ENCODE measurements at regions not wholly inside any gene's neighbourhood (a gene's known extent, or its start where the extent isn't known, plus 50 kb on each side); places are given as distances from the start of the nearest gene placed in this dataset.

DNA sequence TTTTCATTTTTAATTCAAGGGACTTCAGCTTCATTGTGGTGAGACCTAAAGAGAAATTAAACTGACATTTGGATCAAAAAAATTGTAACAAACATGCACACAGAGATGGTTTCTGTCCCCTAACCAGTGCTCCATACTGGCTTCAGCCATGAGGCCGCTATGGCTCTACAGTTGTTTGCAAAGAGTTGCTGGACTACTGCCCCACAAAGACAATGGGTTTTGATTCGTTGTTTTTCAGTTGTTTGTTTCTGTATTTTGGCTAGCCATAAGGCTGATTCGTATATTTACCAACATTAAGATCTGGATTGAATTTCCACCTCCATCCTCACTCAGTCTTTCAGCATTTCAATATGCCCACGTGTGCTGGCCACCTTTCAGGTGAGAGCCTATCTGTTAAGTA lies 163.7 kb upstream of the KIF2A start:
- Histone ChIP-seq H3K36me3 (no peaks in the 10 kb centered on the region), H3K4me3 (no peak overlapping the region), H3K9me3 (no peaks in the 10 kb centered on the region), H3K4me1 (no peaks in the 10 kb centered on the region), H3K27ac (no peak overlapping the region), H3K27me3 (no peaks in the 10 kb centered on the region)
- TF ChIP-seq POLR2A (IDR thresholded peaks at IDR 0.05) = no peak
- TF ChIP-seq, protein P1, sequence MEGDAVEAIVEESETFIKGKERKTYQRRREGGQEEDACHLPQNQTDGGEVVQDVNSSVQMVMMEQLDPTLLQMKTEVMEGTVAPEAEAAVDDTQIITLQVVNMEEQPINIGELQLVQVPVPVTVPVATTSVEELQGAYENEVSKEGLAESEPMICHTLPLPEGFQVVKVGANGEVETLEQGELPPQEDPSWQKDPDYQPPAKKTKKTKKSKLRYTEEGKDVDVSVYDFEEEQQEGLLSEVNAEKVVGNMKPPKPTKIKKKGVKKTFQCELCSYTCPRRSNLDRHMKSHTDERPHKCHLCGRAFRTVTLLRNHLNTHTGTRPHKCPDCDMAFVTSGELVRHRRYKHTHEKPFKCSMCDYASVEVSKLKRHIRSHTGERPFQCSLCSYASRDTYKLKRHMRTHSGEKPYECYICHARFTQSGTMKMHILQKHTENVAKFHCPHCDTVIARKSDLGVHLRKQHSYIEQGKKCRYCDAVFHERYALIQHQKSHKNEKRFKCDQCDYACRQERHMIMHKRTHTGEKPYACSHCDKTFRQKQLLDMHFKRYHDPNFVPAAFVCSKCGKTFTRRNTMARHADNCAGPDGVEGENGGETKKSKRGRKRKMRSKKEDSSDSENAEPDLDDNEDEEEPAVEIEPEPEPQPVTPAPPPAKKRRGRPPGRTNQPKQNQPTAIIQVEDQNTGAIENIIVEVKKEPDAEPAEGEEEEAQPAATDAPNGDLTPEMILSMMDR (IDR thresholded peaks at IDR 0.05 in 4 of 5, conservative IDR thresholded peaks at IDR 0.05 in 1 of 5) = no peak
- DNase-seq = no peak
- in situ Hi-C loops (cut with MboI; ENCODE audit: low sequenced_read_pairs in 4 of 4) (no loop called here), intact Hi-C loops (cut with DNase I; ENCODE audit: low total_unique reads) (no loop called here)
- no peak for ATAC-seq

DNA sequence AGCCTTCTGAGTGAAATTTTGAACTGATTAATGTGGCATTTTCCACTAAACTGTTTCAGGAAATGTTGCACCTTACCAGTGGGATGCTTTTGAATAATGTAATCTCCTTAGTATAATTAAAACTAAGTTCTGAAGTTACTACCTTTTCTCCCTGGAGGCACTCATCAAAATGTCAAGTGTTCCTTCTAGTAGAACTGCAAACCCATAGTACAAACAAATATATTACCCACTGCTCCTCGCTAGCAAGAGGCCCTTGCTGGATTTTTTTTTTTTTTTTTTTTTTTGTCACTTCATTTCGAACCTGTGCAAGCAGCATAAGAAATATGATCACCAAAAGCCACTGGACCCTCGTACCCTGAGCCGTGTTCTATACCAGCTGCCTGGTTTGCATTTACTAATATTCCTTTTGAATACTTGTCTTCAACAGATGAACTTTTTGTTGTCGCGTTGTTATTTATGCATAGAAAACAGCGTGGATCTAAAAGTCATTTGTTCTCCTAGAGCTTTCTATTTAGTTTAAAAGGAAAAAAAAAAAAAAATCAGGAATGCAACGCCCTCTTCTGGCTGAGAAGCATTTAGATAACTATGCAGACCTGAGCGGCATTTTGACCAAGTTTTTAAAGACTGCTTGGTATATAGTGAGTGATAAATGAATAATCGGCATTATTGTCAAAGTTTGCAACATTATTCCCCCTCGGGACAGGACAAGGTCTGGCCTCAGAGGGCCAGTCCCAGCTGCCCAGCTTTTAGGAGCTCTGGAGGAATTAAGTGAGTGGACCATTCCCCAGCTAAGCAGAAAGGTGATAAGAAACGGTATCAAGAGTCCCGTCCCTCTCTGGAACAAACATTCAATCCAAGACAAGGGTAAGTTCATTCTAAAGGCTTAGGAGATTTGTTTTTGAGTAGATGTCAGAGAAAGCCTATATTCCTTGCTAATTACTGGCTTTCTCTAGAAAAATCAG lies 162.5 kb upstream of the KIF2A start:
- intact Hi-C loops (cut with DNase I; ENCODE audit: low total_unique reads) (no loop called here), in situ Hi-C loops (cut with MboI; ENCODE audit: low sequenced_read_pairs in 4 of 4) (no loop called here)
- Histone ChIP-seq H3K4me1 (no peaks in the 10 kb centered on the region), H3K4me3 (no peak overlapping the region), H3K9me3 (no peaks in the 10 kb centered on the region), H3K36me3 (no peaks in the 10 kb centered on the region), H3K27me3 (no peaks in the 10 kb centered on the region), H3K27ac (no peak overlapping the region)
- ATAC-seq = no peak
- no peak for DNase-seq
- TF ChIP-seq POLR2A (IDR thresholded peaks at IDR 0.05) = no peak
- TF ChIP-seq, protein P1 (IDR thresholded peaks at IDR 0.05 in 4 of 5, conservative IDR thresholded peaks at IDR 0.05 in 1 of 5) = no peak

DNA sequence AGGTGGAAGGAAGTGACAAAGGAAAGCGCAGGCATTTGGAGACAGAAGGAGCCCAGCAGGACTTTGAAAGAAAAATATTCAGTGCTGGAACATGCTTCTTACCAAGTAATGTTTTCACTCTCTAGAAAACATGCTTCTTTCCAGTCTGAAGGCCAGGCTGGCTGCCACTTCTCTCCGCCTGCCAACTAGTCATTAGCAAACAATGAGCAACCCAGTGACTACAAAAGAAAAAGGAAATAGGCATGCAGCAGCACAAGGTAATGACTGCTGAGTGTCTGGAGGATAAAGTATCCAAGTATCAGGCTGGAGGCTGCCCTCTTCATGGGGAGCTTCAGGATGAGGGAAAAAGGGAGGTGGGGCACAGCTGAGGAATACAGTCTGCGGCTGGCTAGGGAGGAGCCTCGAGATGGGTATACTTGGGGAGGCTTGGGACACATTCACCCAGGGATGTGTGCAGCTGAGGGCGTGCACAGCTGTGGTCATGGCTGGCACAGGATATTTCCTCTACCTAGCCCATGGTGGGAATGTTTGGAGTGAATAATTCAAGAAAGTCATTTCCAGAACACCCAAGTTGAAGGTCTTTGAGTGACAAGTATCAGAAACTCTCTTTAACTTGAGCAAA lies 161.5 kb upstream of the KIF2A start:
- Histone ChIP-seq H3K36me3 (no peaks in the 10 kb centered on the region), H3K9me3 (no peaks in the 10 kb centered on the region), H3K27ac (no peak overlapping the region), H3K27me3 (no peaks in the 10 kb centered on the region), H3K4me1 (no peaks in the 10 kb centered on the region), H3K4me3 (no peak overlapping the region)
- TF ChIP-seq, protein P1 (IDR thresholded peaks at IDR 0.05 in 4 of 5, conservative IDR thresholded peaks at IDR 0.05 in 1 of 5) = no peak
- TF ChIP-seq POLR2A (IDR thresholded peaks at IDR 0.05) = no peak
- in situ Hi-C loops (cut with MboI; ENCODE audit: low sequenced_read_pairs in 4 of 4) = no loop called here
- DNase-seq (no peak), ATAC-seq (no peak)
- intact Hi-C loops (cut with DNase I; ENCODE audit: low total_unique reads) = no loop called here

DNA sequence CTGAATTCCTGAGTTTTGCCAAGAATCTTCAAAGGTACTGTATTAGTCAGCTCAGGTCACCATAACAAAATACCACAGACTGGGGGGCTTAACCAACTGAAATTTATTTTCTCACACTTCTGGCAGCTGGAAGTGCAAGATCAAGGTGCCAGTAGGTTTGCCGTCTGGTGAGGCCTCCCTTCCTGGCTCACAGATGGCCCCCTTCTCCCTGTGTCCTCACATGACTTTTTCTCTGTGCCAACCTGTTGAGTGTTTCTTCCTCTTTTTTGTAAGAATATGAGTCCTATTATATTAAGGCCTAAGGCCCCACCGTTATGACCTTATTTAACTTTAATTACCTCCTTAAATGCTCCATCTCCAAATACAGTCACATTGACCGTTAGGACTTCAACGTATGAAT lies 156.1 kb upstream of the KIF2A start:
- DNase-seq (no peak), ATAC-seq (no peak)
- Histone ChIP-seq H3K27me3 (no peaks in the 10 kb centered on the region), H3K4me3 (no peak overlapping the region), H3K36me3 (no peaks in the 10 kb centered on the region), H3K4me1 (no peaks in the 10 kb centered on the region), H3K27ac (no peak overlapping the region), H3K9me3 (no peaks in the 10 kb centered on the region)
- TF ChIP-seq, protein P1 (IDR thresholded peaks at IDR 0.05 in 4 of 5, conservative IDR thresholded peaks at IDR 0.05 in 1 of 5) = no peak
- no peak for TF ChIP-seq POLR2A (IDR thresholded peaks at IDR 0.05)
- intact Hi-C loops (cut with DNase I; ENCODE audit: low total_unique reads) = no loop called here
- in situ Hi-C loops (cut with MboI; ENCODE audit: low sequenced_read_pairs in 4 of 4) = no loop called here

All from gastrocnemius medialis (tissue), 4 donors.